DOHH2 (cell line): ENCODE measurements at regions not wholly inside any gene's neighbourhood (a gene's known extent, or its start where the extent isn't known, plus 50 kb on each side); places are given as distances from the start of the nearest gene placed in this dataset.

Source experiments
- H3F3A ChIP-seq: fragments of 200-600 bp; sonication (generic), shearing (Covaris generic); 2 replicates; pipeline ENCODE4 v1.6.0; 2016; ENCODE audit warnings: antibody characterized with exemption, mild to moderate bottlenecking; ENCODE audit not compliant: control insufficient read depth, insufficient read depth
- H3K27ac ChIP-seq: fragments of 200-600 bp; sonication (generic); 2 replicates; pipeline ENCODE4 v1.5.1; 2014; ENCODE audit warnings: low read depth, mild to moderate bottlenecking, low read length, moderate library complexity
- H3K27me3 ChIP-seq: fragments of 200-600 bp; sonication (generic); 2 replicates; pipeline ENCODE4 v1.6.1; 2014; ENCODE audit warnings: mild to moderate bottlenecking, low read length, mixed read lengths; ENCODE audit not compliant: control insufficient read depth
- H3K36me3 ChIP-seq: fragments of 200-600 bp; sonication (generic); 2 replicates; pipeline ENCODE4 v1.6.1; 2014; ENCODE audit warnings: mild to moderate bottlenecking, low read length, moderate library complexity, mixed read lengths; ENCODE audit not compliant: control insufficient read depth
- H3K4me1 ChIP-seq: fragments of 200-600 bp; sonication (generic); 2 replicates; pipeline ENCODE4 v1.6.1; 2014; ENCODE audit warnings: mild to moderate bottlenecking, low read length, mixed read lengths; ENCODE audit not compliant: control insufficient read depth
- H3K4me2 ChIP-seq: fragments of 200-600 bp; sonication (generic); 2 replicates; pipeline ENCODE4 v1.6.0; 2014; ENCODE audit warnings: mild to moderate bottlenecking, low read length, moderate library complexity
- H3K4me3 ChIP-seq: fragments of 200-600 bp; sonication (generic); 2 replicates; pipeline ENCODE4 v1.5.1; 2014; ENCODE audit warnings: mild to moderate bottlenecking, low read length, mixed read lengths
- H3K79me2 ChIP-seq: fragments of 200-600 bp; sonication (generic); 2 replicates; pipeline ENCODE4 v1.6.1; 2014; ENCODE audit warnings: mild to moderate bottlenecking, low read length, mixed read lengths; ENCODE audit not compliant: control insufficient read depth
- H3K9me2 ChIP-seq: fragments of 200-600 bp; sonication (generic); replicated peaks from 2 replicates; pipeline ENCODE4 v1.6.1; 2014; ENCODE audit warnings: mild to moderate bottlenecking, low read length, mixed read lengths; ENCODE audit not compliant: control insufficient read depth
- H3K9me3 ChIP-seq: fragments of 200-600 bp; sonication (generic); 2 replicates; pipeline ENCODE4 v1.6.1; 2014; ENCODE audit warnings: antibody characterized with exemption, low read length, mixed read lengths; ENCODE audit not compliant: control insufficient read depth, insufficient read depth
- H4K20me1 ChIP-seq: fragments of 200-600 bp; sonication (generic); 2 replicates; pipeline ENCODE4 v1.6.0; 2014; ENCODE audit warnings: low read depth, mild to moderate bottlenecking, antibody characterized with exemption, low read length, moderate library complexity; ENCODE audit not compliant: control insufficient read depth, insufficient read depth
- EZH2phosphoT487 ChIP-seq: fragments of 200-600 bp; sonication (generic); IDR thresholded peaks from 2 replicates; pipeline ENCODE4 v1.6.1; 2017; ENCODE audit warnings: borderline replicate concordance, mild to moderate bottlenecking, antibody characterized with exemption, low read length, moderate library complexity, mixed read lengths
- TF ChIP-seq, protein P1 (sequence below): fragments of 200-600 bp; sonication (generic); IDR thresholded peaks from one replicate; pipeline ENCODE4 v1.5.1; 2014; ENCODE audit warnings: antibody characterized with exemption, mild to moderate bottlenecking, low read depth, low read length; ENCODE audit not compliant: poor library complexity, severe bottlenecking

GRCh38 chr3:43895573-43895972 lies 204.8 kb downstream of the ABHD5 start:
- Histone ChIP-seq H3K27me3 (no peaks in the 10 kb centered on the region), H3K36me3 (no peaks in the 10 kb centered on the region), H3K4me1 (peaks cover 53% of the 10 kb centered on the region), H3K4me2 (no peak overlapping the region), H3F3A (peaks cover 40% of the 10 kb centered on the region), H3K9me2 (no peaks in the 10 kb centered on the region), H4K20me1 (no peaks in the 10 kb centered on the region), H3K4me3 (no peak overlapping the region), H3K9me3 (no peaks in the 10 kb centered on the region), H3K79me2 (no peaks in the 10 kb centered on the region), H3K27ac (no peak overlapping the region)
- no peak for TF ChIP-seq EZH2phosphoT487
- TF ChIP-seq, protein P1, sequence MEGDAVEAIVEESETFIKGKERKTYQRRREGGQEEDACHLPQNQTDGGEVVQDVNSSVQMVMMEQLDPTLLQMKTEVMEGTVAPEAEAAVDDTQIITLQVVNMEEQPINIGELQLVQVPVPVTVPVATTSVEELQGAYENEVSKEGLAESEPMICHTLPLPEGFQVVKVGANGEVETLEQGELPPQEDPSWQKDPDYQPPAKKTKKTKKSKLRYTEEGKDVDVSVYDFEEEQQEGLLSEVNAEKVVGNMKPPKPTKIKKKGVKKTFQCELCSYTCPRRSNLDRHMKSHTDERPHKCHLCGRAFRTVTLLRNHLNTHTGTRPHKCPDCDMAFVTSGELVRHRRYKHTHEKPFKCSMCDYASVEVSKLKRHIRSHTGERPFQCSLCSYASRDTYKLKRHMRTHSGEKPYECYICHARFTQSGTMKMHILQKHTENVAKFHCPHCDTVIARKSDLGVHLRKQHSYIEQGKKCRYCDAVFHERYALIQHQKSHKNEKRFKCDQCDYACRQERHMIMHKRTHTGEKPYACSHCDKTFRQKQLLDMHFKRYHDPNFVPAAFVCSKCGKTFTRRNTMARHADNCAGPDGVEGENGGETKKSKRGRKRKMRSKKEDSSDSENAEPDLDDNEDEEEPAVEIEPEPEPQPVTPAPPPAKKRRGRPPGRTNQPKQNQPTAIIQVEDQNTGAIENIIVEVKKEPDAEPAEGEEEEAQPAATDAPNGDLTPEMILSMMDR, result no peak

GRCh38 chr3:43902415-43902814 lies 211.7 kb downstream of the ABHD5 start:
- Histone ChIP-seq H3F3A (no peaks in the 10 kb centered on the region), H3K79me2 (no peaks in the 10 kb centered on the region), H3K27me3 (no peaks in the 10 kb centered on the region), H4K20me1 (no peaks in the 10 kb centered on the region), H3K27ac (no peak overlapping the region), H3K9me2 (no peaks in the 10 kb centered on the region), H3K9me3 (no peaks in the 10 kb centered on the region), H3K4me1 (peaks cover 24% of the 10 kb centered on the region), H3K36me3 (no peaks in the 10 kb centered on the region), H3K4me2 (no peak overlapping the region), H3K4me3 (no peak overlapping the region)
- TF ChIP-seq EZH2phosphoT487, result no peak
- TF ChIP-seq, protein P1, result no peak

DNA sequence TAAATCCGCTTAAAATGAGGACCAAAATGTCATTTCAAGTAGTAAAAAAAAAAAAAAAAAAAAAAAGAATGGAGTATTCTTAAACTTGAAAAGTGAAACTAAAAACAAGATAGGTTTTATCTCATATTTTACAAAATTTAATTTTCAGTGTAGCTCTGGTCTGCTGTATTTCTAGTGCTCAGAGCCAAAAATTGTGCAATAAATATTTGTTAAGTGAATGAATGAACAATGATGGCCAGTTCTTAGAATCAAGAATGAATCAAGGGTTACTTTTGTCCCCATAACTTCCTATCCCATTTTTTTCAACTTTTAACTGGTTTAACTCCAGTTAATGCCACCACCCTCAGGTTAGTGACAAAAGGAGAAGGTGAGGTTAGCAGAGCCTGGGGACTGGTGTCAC lies 214.4 kb downstream of the ABHD5 start:
- H3K4me3 ChIP-seq, result no peak overlapping the region

More for the DNA sequence above, 214.4 kb downstream of the ABHD5 start:
- H3K79me2 ChIP-seq, result no peaks in the 10 kb centered on the region
- H3K4me2 ChIP-seq, result no peak overlapping the region
- H3K27me3 ChIP-seq, result no peaks in the 10 kb centered on the region
- TF ChIP-seq EZH2phosphoT487, result no peak
- TF ChIP-seq, protein P1, result no peak
- no peaks in the 10 kb centered on the region for H4K20me1 ChIP-seq
- H3K36me3 ChIP-seq, result no peaks in the 10 kb centered on the region
- no peaks in the 10 kb centered on the region for H3K9me3 ChIP-seq
- H3K4me1 ChIP-seq, result peaks cover 48% of the 10 kb centered on the region
- 0 out of 2 replicates have a peak, but pooled peaks cover 4% of the 10 kb centered on the region for H3F3A ChIP-seq
- no peaks in the 10 kb centered on the region for H3K9me2 ChIP-seq
- no peak overlapping the region for H3K27ac ChIP-seq
